SK-N-SH (cell line): ENCODE measurements at regions not wholly inside any gene's neighbourhood (a gene's known extent, or its start where the extent isn't known, plus 50 kb on each side); places are given as distances from the start of the nearest gene placed in this dataset.

ENCODE experiments used
- CTCF ChIA-PET: fragments of 300-600, 350-600 bp; formaldehyde crosslinking; extraction: SDS; loops from one replicate; lab custom pipeline; 2021; lab: Yijun Ruan, JAX
- POLR2A ChIA-PET: fragments of 350-600 bp; sonication (Branson Sonifier 250); formaldehyde crosslinking; extraction: SDS; loops from one replicate; lab custom pipeline; 2020; ENCODE audit warnings: antibody characterized with exemption, inconsistent platforms; lab: Yijun Ruan, JAX
- DNase-seq: peaks from one replicate; pipeline ENCODE4 v3.0.0; 2012
- H2AFZ ChIP-seq: fragments of 200-600 bp; sonication (generic); 2 replicates; pipeline ENCODE4 v1.8.1; 2016; ENCODE audit warnings: antibody characterized with exemption, mild to moderate bottlenecking, low read depth
- H3F3A ChIP-seq: fragments of 200-600 bp; sonication (generic); replicated peaks from 2 replicates; pipeline ENCODE3; 2016; ENCODE audit warnings: antibody characterized with exemption, mild to moderate bottlenecking; ENCODE audit not compliant: insufficient read depth
- H3K27ac ChIP-seq, 2 experiments: fragments of 200-500 bp in 1 of 2; fragments of 200-600 bp in 1 of 2; sonication (Bioruptor generic) in 1 of 2; sonication (generic), shearing (Covaris generic) in 1 of 2; 2 replicates each; pipeline versions ENCODE4 v1.5.1 to v1.6.1; 2014 to 2016; ENCODE audit warnings: low read depth in 2 of 2, inconsistent platforms in 1 of 2, low read length in 1 of 2, mild to moderate bottlenecking in 1 of 2, mixed read lengths in 1 of 2
- H3K27me3 ChIP-seq: fragments of 200-600 bp; sonication (generic), shearing (Covaris generic); 2 replicates; pipeline ENCODE4 v1.6.1; 2016; ENCODE audit warnings: mixed run types; ENCODE audit not compliant: insufficient read depth
- H3K36me3 ChIP-seq, 2 experiments: fragments of 200-500 bp in 1 of 2; fragments of 200-600 bp in 1 of 2; sonication (Bioruptor generic) in 1 of 2; sonication (generic) in 1 of 2; replicated peaks in 1 of 2; 2 replicates each; pipeline versions ENCODE3 to v1.5.1; 2014 to 2016; ENCODE audit warnings: low read length in 1 of 2, mild to moderate bottlenecking in 1 of 2; ENCODE audit not compliant: insufficient read depth in 2 of 2, control insufficient read depth in 1 of 2
- H3K4me1 ChIP-seq, 2 experiments: fragments of 200-500 bp in 1 of 2; fragments of 200-600 bp in 1 of 2; sonication (Bioruptor generic) in 1 of 2; sonication (generic), shearing (Covaris generic) in 1 of 2; 2 replicates each; pipeline versions ENCODE4 v1.5.1 to v1.6.1; 2014 to 2016; ENCODE audit warnings: low read depth in 1 of 2, low read length in 1 of 2, mixed run types in 1 of 2; ENCODE audit not compliant: insufficient read depth in 2 of 2, control insufficient read depth in 1 of 2
- H3K4me2 ChIP-seq: fragments of 200-600 bp; sonication (generic), shearing (Covaris generic); 2 replicates; pipeline ENCODE4 v1.6.1; 2017; ENCODE audit warnings: mixed run types
- H3K4me3 ChIP-seq, 2 experiments: fragments of 200-500 bp in 1 of 2; fragments of 200-600 bp in 1 of 2; sonication (Bioruptor generic) in 1 of 2; sonication (generic), shearing (Covaris generic) in 1 of 2; 2 replicates each; pipeline versions ENCODE4 v1.5.1 to v1.8.1; 2014 to 2016; ENCODE audit warnings: low read depth in 2 of 2, inconsistent platforms in 1 of 2, low read length in 1 of 2, mild to moderate bottlenecking in 1 of 2, mixed read lengths in 1 of 2, moderate library complexity in 1 of 2
- H3K79me2 ChIP-seq: fragments of 200-600 bp; sonication (generic); 2 replicates; pipeline ENCODE4 v1.8.1; 2017; ENCODE audit warnings: mild to moderate bottlenecking; ENCODE audit not compliant: insufficient read depth
- H3K9ac ChIP-seq: fragments of 200-600 bp; sonication (generic); 2 replicates; pipeline ENCODE4 v1.6.1; 2017; ENCODE audit warnings: mixed run types
- H3K9me2 ChIP-seq: fragments of 200-600 bp; sonication (generic); 2 replicates; pipeline ENCODE4 v1.6.1; 2017; ENCODE audit warnings: mixed run types
- H3K9me3 ChIP-seq: fragments of 200-600 bp; sonication (generic); 2 replicates; pipeline ENCODE4 v1.6.1; 2017; ENCODE audit warnings: mixed run types, mild to moderate bottlenecking, moderate library complexity
- H4K20me1 ChIP-seq: fragments of 200-600 bp; sonication (generic); 2 replicates; pipeline ENCODE4 v1.6.1; 2017; ENCODE audit warnings: mild to moderate bottlenecking, mixed run types; ENCODE audit not compliant: insufficient read depth
- CHD2 ChIP-seq: fragments of 150-350 bp; IDR thresholded peaks from 2 replicates; pipeline ENCODE4 v1.6.1; 2018; ENCODE audit warnings: low read length; ENCODE audit not compliant: partially characterized antibody
- ELF1 ChIP-seq: IDR thresholded peaks from 2 replicates; pipeline ENCODE4 v1.4.0; 2012
- EP300 ChIP-seq, 2 experiments: IDR thresholded peaks; 2 replicates each; pipeline versions ENCODE4 v1.4.0 to v1.6.1; 2012; ENCODE audit warnings: borderline replicate concordance in 1 of 2, low read depth in 1 of 2, low read length in 1 of 2
- EZH2phosphoT487 ChIP-seq: fragments of 200-600 bp; sonication (generic); IDR thresholded peaks from 2 replicates; pipeline ENCODE4 v1.6.1; 2017; ENCODE audit warnings: low read depth, mixed run types, mild to moderate bottlenecking, antibody characterized with exemption, moderate library complexity, borderline replicate concordance
- FOSL2 ChIP-seq: IDR thresholded peaks from 2 replicates; pipeline ENCODE4 v1.4.0; 2012; ENCODE audit warnings: low read depth, mild to moderate bottlenecking, moderate library complexity, borderline replicate concordance
- FOXJ3 ChIP-seq: sonication (generic); formaldehyde crosslinking; IDR thresholded peaks from 2 replicates; pipeline ENCODE4 v1.5.1; 2020; ENCODE audit warnings: mild to moderate bottlenecking, missing genetic modification reagents
- FOXM1 ChIP-seq: IDR thresholded peaks from 2 replicates; pipeline ENCODE4 v1.4.0; 2012; ENCODE audit warnings: low read depth, mild to moderate bottlenecking
- GATA2 ChIP-seq: sonication (generic); formaldehyde crosslinking; IDR thresholded peaks from 2 replicates; pipeline ENCODE4 v1.5.0; 2020; ENCODE audit warnings: mild to moderate bottlenecking, missing genetic modification reagents
- MXI1 ChIP-seq: IDR thresholded peaks from 2 replicates; pipeline ENCODE4 v1.6.1; 2012; ENCODE audit warnings: mild to moderate bottlenecking, low read depth, low read length, improper control_type of control experiment
- NFIC ChIP-seq: IDR thresholded peaks from 2 replicates; pipeline ENCODE4 v1.4.0; 2012; ENCODE audit warnings: borderline replicate concordance
- NRF1 ChIP-seq: IDR thresholded peaks from 2 replicates; pipeline ENCODE4 v1.6.1; 2012; ENCODE audit warnings: low read depth, mild to moderate bottlenecking, low read length
- POLR2AphosphoS5 ChIP-seq: IDR thresholded peaks from 2 replicates; pipeline ENCODE4 v1.6.1; 2012; ENCODE audit warnings: low read depth, low read length
- RAD21 ChIP-seq: IDR thresholded peaks from 2 replicates; pipeline ENCODE4 v1.6.1; 2012; ENCODE audit warnings: mild to moderate bottlenecking, low read length
- RCOR1 ChIP-seq: fragments of 150-350 bp; IDR thresholded peaks from 2 replicates; pipeline ENCODE4 v1.6.1; 2017; ENCODE audit warnings: antibody characterized with exemption, low read length
- RXRA ChIP-seq: IDR thresholded peaks from 2 replicates; pipeline ENCODE4 v1.4.0; 2012; ENCODE audit warnings: low read depth, mild to moderate bottlenecking, borderline replicate concordance
- SMC3 ChIP-seq: IDR thresholded peaks from 2 replicates; pipeline ENCODE4 v1.6.1; 2012; ENCODE audit warnings: low read depth, low read length, improper control_type of control experiment
- TAF1 ChIP-seq: IDR thresholded peaks from 2 replicates; pipeline ENCODE4 v1.6.1; 2012; ENCODE audit warnings: low read depth, mild to moderate bottlenecking, low read length, moderate library complexity, borderline replicate concordance
- TCF12 ChIP-seq: IDR thresholded peaks from 2 replicates; pipeline ENCODE4 v1.4.0; 2012
- YY1 ChIP-seq: IDR thresholded peaks from 2 replicates; pipeline ENCODE4 v1.4.0; 2012; ENCODE audit warnings: low read depth, mild to moderate bottlenecking
- WGBS: methylation state at CpG from one replicate; pipeline ENCODE4 v1.1.6; 2017; ENCODE audit warnings: low lambda C conversion rate; 5-methylcytosine and 5-hydroxymethylcytosine counted together
- TF ChIP-seq, protein P1 (sequence below): fragments of 150-350 bp; IDR thresholded peaks from 2 replicates; pipeline ENCODE4 v1.6.1; 2017; ENCODE audit warnings: antibody characterized with exemption, low read length, low read depth, borderline replicate concordance
- TF ChIP-seq, protein P2 (sequence below): IDR thresholded peaks from 2 replicates; pipeline ENCODE4 v1.4.0; 2012; ENCODE audit warnings: low read depth
- TF ChIP-seq, protein P3 (sequence below): IDR thresholded peaks from 2 replicates; pipeline ENCODE4 v1.4.0; 2012; ENCODE audit warnings: low read depth, borderline replicate concordance
- TF ChIP-seq, protein P4 (sequence below): IDR thresholded peaks from 2 replicates; pipeline ENCODE4 v1.4.0; 2012; ENCODE audit warnings: low read depth, borderline replicate concordance

DNA sequence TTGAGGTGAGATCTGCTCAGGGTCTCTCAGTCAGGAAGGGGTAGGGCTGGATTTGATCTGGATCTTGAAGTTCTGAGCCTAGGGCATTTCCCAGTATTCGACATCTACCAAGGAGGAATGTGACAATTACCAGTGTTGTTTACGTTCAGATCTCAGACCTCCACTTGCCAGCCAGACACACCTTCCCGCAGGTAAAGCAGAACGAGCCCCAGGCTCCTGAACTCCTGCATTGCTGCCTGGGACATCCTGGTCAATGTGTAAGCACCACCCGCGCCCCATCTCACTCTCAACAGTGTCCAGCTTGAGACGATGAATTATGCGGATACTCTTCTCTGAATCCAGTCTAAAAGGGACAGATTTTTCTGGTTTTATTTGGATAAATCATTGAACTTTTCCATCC, 56.7 kb upstream of the PTCH1 start:
- TF ChIP-seq TAF1, result no peak
- TF ChIP-seq FOXM1, result no peak
- no peak for TF ChIP-seq RAD21
- TF ChIP-seq FOSL2, result no peak
- no peak for TF ChIP-seq NFIC
- no peak for TF ChIP-seq RXRA
- no peak for TF ChIP-seq RCOR1
- Histone ChIP-seq H2AFZ (no peak overlapping the region), H3K9me2 (no peaks in the 10 kb centered on the region), H3K4me2 (no peak overlapping the region), H3K4me3 (no peak overlapping the region), H3K79me2 (no peaks in the 10 kb centered on the region), H3K9ac (no peak overlapping the region), H3F3A (no peaks in the 10 kb centered on the region), H3K27ac (no peak overlapping the region), H3K36me3 (no peaks in the 10 kb centered on the region), H3K9me3 (no peaks in the 10 kb centered on the region), H4K20me1 (no peaks in the 10 kb centered on the region), H3K27me3 (no peaks in the 10 kb centered on the region), H3K4me1 (peaks cover 0 to 12% of the 10 kb centered on the region in 2 experiments; a peak in 1 of 4 replicates)
- WGBS, result 79% methylated on average over 8 of the region's 8 CpGs
- ChIA-PET CTCF (interaction anchor here (1.5 kb wide), 1 partner anchor 644 kb away, joined by 6 read pairs; no protein-coding TSS in a partner anchor), POLR2A (no interaction called here)
- DNase-seq, result no peak

DNA sequence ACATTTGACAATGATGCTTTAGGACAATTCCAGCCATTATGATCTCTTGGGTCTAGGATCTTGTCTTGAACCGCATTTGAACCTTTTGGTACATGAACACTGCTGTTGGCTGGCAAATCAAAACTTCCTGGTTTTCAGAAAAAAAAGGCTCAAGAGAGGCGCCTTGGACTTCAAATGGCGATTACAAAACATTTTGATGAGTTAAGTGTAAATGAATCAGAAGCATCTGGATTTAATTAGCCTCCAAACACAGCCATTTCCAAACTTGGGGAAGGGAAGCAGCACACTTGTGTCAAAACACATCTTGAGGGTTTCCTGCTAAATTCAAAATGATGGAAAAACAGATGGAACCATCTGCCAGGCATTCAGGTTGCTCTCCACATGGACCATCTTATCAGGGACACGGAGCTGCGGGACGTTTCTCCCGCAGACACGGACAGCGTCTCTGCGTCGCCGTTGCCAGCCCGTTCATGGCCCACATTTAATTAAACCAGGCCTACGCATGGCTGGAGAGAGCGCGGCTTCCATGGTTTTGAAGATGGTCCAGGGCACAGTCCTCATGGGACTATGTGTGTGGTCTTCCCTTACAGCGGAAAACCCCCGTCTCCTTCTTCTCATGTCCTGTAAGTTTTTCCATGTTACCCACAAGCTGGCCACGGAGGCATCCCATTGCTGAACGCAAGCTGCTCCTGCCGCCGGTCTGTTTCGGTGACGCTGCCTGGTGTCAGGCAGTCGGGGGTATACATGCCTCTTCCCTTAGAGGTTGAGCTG, 55.8 kb upstream of the PTCH1 start:
- no peak overlapping the region for H2AFZ ChIP-seq
- ChIA-PET POLR2A (no interaction called here), CTCF (interaction anchor here (1.5 kb wide), 1 partner anchor 645 kb away, joined by 6 read pairs; no protein-coding TSS in a partner anchor)
- H3K36me3 ChIP-seq, result no peaks in the 10 kb centered on the region
- no peaks in the 10 kb centered on the region for H3K27me3 ChIP-seq
- no peaks in the 10 kb centered on the region for H3F3A ChIP-seq
- H3K9ac ChIP-seq, result no peak overlapping the region
- no peaks in the 10 kb centered on the region for H4K20me1 ChIP-seq
- DNase-seq, result peak; percentile 55
- WGBS, result 68% methylated on average over 17 of the region's 25 CpGs
- no peaks in the 10 kb centered on the region for H3K9me3 ChIP-seq
- H3K4me3 ChIP-seq, result no peak overlapping the region
- TF ChIP-seq POLR2AphosphoS5 (no peak), ELF1 (no peak), GATA2 (peak; percentile 37; the same call in 1 of the 2 replicates), RAD21 (no peak), FOXJ3 (CRISPR knock-in tag) (0 out of 2 replicates have a peak, but pooled peaks have one; percentile 26), CHD2 (no peak), NRF1 (no peak), EP300 (IDR thresholded peaks at IDR 0.05; ENCODE audit: borderline replicate concordance in 1 of 2, low read depth in 1 of 2, low read length in 1 of 2) (0 out of 4 replicates have a peak, but pooled peaks of 1 of the 2 experiments have one; percentile 30), YY1 (no peak), SMC3 (no peak), EZH2phosphoT487 (no peak), FOXM1 (no peak), TCF12 (peak; percentile 21; the same call in 1 of the 2 replicates), MXI1 (no peak)
- TF ChIP-seq, protein P1, sequence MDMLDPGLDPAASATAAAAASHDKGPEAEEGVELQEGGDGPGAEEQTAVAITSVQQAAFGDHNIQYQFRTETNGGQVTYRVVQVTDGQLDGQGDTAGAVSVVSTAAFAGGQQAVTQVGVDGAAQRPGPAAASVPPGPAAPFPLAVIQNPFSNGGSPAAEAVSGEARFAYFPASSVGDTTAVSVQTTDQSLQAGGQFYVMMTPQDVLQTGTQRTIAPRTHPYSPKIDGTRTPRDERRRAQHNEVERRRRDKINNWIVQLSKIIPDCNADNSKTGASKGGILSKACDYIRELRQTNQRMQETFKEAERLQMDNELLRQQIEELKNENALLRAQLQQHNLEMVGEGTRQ, result no peak
- TF ChIP-seq, protein P2, sequence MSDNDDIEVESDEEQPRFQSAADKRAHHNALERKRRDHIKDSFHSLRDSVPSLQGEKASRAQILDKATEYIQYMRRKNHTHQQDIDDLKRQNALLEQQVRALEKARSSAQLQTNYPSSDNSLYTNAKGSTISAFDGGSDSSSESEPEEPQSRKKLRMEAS, result no peak
- TF ChIP-seq, protein P3, sequence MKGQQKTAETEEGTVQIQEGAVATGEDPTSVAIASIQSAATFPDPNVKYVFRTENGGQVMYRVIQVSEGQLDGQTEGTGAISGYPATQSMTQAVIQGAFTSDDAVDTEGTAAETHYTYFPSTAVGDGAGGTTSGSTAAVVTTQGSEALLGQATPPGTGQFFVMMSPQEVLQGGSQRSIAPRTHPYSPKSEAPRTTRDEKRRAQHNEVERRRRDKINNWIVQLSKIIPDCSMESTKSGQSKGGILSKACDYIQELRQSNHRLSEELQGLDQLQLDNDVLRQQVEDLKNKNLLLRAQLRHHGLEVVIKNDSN, result no peak
- TF ChIP-seq, protein P4, sequence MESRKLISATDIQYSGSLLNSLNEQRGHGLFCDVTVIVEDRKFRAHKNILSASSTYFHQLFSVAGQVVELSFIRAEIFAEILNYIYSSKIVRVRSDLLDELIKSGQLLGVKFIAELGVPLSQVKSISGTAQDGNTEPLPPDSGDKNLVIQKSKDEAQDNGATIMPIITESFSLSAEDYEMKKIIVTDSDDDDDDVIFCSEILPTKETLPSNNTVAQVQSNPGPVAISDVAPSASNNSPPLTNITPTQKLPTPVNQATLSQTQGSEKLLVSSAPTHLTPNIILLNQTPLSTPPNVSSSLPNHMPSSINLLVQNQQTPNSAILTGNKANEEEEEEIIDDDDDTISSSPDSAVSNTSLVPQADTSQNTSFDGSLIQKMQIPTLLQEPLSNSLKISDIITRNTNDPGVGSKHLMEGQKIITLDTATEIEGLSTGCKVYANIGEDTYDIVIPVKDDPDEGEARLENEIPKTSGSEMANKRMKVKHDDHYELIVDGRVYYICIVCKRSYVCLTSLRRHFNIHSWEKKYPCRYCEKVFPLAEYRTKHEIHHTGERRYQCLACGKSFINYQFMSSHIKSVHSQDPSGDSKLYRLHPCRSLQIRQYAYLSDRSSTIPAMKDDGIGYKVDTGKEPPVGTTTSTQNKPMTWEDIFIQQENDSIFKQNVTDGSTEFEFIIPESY, result no peak
- H3K79me2 ChIP-seq, result no peaks in the 10 kb centered on the region
- peak overlapping the region in 1 of 2 experiments; percentile 51; a peak in 1 of 4 replicates for H3K27ac ChIP-seq
- H3K9me2 ChIP-seq, result no peaks in the 10 kb centered on the region
- H3K4me2 ChIP-seq, result no peak overlapping the region
- peaks cover 0 to 12% of the 10 kb centered on the region in 2 experiments; a peak in 1 of 4 replicates for H3K4me1 ChIP-seq
